ENCODE measurements at regions not wholly inside any gene's neighbourhood (a gene's known extent, or its start where the extent isn't known, plus 50 kb on each side); places are given as distances from the start of the nearest gene placed in this dataset.
"Not testable (repeated sequence)": the region's sequence is repeated elsewhere in the genome, so short reads cannot be mapped to it uniquely, and the experiment has no call there.

GRCh38 chr3:153221748-153222162, 59.7 kb downstream of the RAP2B start:
- Histone ChIP-seq H3K36me3 (ENCODE audit: control insufficient read depth in 2 of 2, insufficient read depth in 2 of 2, low read length in 1 of 2) (no peaks in the 10 kb centered on the region), H4K20me1 (ENCODE audit: control insufficient read depth, insufficient read depth) (no peaks in the 10 kb centered on the region), H3K9ac (ENCODE audit: control insufficient read depth, insufficient read depth, low read length) (no peak overlapping the region), H3K27ac (ENCODE audit: control insufficient read depth, insufficient read depth) (no peak overlapping the region), H3K27me3 (replicated peaks in 1 of 2; ENCODE audit: control insufficient read depth in 2 of 2, insufficient read depth in 2 of 2, low read length in 1 of 2) (no peaks in the 10 kb centered on the region), H3K9me3 (replicated peaks; ENCODE audit: control insufficient read depth, insufficient read depth, low read length) (no peaks in the 10 kb centered on the region), H3K4me2 (ENCODE audit: control insufficient read depth, insufficient read depth) (peak overlapping the region; percentile 31), H3K79me2 (ENCODE audit: control insufficient read depth, insufficient read depth, low read length) (no peaks in the 10 kb centered on the region), H2AFZ (ENCODE audit: control insufficient read depth, low read depth, low read length) (peak overlapping the region; percentile 87), H3K4me3 (no peak overlapping the region; the same call in 1 of the 2 replicates), H3K4me1 (ENCODE audit: control insufficient read depth, insufficient read depth, low read length) (peaks cover 6% of the 10 kb centered on the region)
- POLR2A ChIA-PET: no interaction called here
- peak; percentile 70 for FAIRE-seq
- RAD21 ChIA-PET (ENCODE audit: unreplicated experiment): no interaction called here
- whole genome bisulfite sequencing (ENCODE audit: insufficient coverage, insufficient replicate concordance, low lambda C conversion rate, missing lambda C conversion rate): 3% methylated on average over 9 of the region's 9 CpGs
- in situ Hi-C loops (cut with MboI): no loop called here
- peak; percentile 42 for ATAC-seq
- TF ChIP-seq RUNX3 (IDR thresholded peaks at IDR 0.05; ENCODE audit: low read length): 0 out of 2 replicates have a peak, but pooled peaks have one; percentile 10
- TF ChIP-seq ASH2L (IDR thresholded peaks at IDR 0.05; ENCODE audit: borderline replicate concordance, low read depth): no peak
- SMC1A ChIA-PET (ENCODE audit: uncharacterized antibody, unreplicated experiment): no interaction called here
- intact Hi-C loops (cut with micrococcal nuclease; ENCODE audit: unreplicated experiment): no loop called here
- peak; percentile 31 for DNase-seq (ENCODE audit: low read depth, low spot score)
- CTCF ChIA-PET: no interaction called here
- BruUV-seq (replicated peaks): no TSS peak

GRCh38 chr3:153226877-153227276, 64.9 kb downstream of the RAP2B start:
- POLR2A ChIA-PET; FAIRE-seq; H3K4me3 ChIP-seq; intact Hi-C loops (cut with micrococcal nuclease; ENCODE audit: unreplicated experiment); H3K36me3 ChIP-seq (ENCODE audit: control insufficient read depth in 2 of 2, insufficient read depth in 2 of 2, low read length in 1 of 2); RAD21 ChIA-PET (ENCODE audit: unreplicated experiment); BruUV-seq (replicated peaks); H3K27ac ChIP-seq (ENCODE audit: control insufficient read depth, insufficient read depth); CTCF ChIA-PET; H3K27me3 ChIP-seq (replicated peaks in 1 of 2; ENCODE audit: control insufficient read depth in 2 of 2, insufficient read depth in 2 of 2, low read length in 1 of 2); SMC1A ChIA-PET (ENCODE audit: uncharacterized antibody, unreplicated experiment); H3K79me2 ChIP-seq (ENCODE audit: control insufficient read depth, insufficient read depth, low read length); H3K9ac ChIP-seq (ENCODE audit: control insufficient read depth, insufficient read depth, low read length); H2AFZ ChIP-seq (ENCODE audit: control insufficient read depth, low read depth, low read length); ATAC-seq; H4K20me1 ChIP-seq (ENCODE audit: control insufficient read depth, insufficient read depth); DNase-seq (ENCODE audit: low read depth, low spot score); H3K4me2 ChIP-seq (ENCODE audit: control insufficient read depth, insufficient read depth); H3K9me3 ChIP-seq (replicated peaks; ENCODE audit: control insufficient read depth, insufficient read depth, low read length); H3K4me1 ChIP-seq (ENCODE audit: control insufficient read depth, insufficient read depth, low read length); in situ Hi-C loops (cut with MboI): not testable (repeated sequence)
- WGBS (ENCODE audit: insufficient coverage, insufficient replicate concordance, low lambda C conversion rate, missing lambda C conversion rate): 69% methylated on average over 5 of the region's 5 CpGs

GRCh38 chr3:153230427-153230826, 68.4 kb downstream of the RAP2B start:
- H3K4me2 ChIP-seq (ENCODE audit: control insufficient read depth, insufficient read depth); POLR2A ChIA-PET; H3K9me3 ChIP-seq (replicated peaks; ENCODE audit: control insufficient read depth, insufficient read depth, low read length); H4K20me1 ChIP-seq (ENCODE audit: control insufficient read depth, insufficient read depth); DNase-seq (ENCODE audit: low read depth, low spot score); H3K36me3 ChIP-seq (ENCODE audit: control insufficient read depth in 2 of 2, insufficient read depth in 2 of 2, low read length in 1 of 2); BruUV-seq (replicated peaks); intact Hi-C loops (cut with micrococcal nuclease; ENCODE audit: unreplicated experiment); H3K27me3 ChIP-seq (replicated peaks in 1 of 2; ENCODE audit: control insufficient read depth in 2 of 2, insufficient read depth in 2 of 2, low read length in 1 of 2); H3K4me3 ChIP-seq; H3K79me2 ChIP-seq (ENCODE audit: control insufficient read depth, insufficient read depth, low read length); in situ Hi-C loops (cut with MboI); FAIRE-seq; SMC1A ChIA-PET (ENCODE audit: uncharacterized antibody, unreplicated experiment); ATAC-seq; H3K9ac ChIP-seq (ENCODE audit: control insufficient read depth, insufficient read depth, low read length); RAD21 ChIA-PET (ENCODE audit: unreplicated experiment); CTCF ChIA-PET; H3K27ac ChIP-seq (ENCODE audit: control insufficient read depth, insufficient read depth); H2AFZ ChIP-seq (ENCODE audit: control insufficient read depth, low read depth, low read length); H3K4me1 ChIP-seq (ENCODE audit: control insufficient read depth, insufficient read depth, low read length): not testable (repeated sequence)
- WGBS (ENCODE audit: insufficient coverage, insufficient replicate concordance, low lambda C conversion rate, missing lambda C conversion rate): 51% methylated on average over 8 of the region's 8 CpGs

GRCh38 chr3:153231245-153231644, 69.2 kb downstream of the RAP2B start:
- DNase-seq (ENCODE audit: low read depth, low spot score); ATAC-seq; H3K9me3 ChIP-seq (replicated peaks; ENCODE audit: control insufficient read depth, insufficient read depth, low read length); BruUV-seq (replicated peaks); H3K4me1 ChIP-seq (ENCODE audit: control insufficient read depth, insufficient read depth, low read length); H3K9ac ChIP-seq (ENCODE audit: control insufficient read depth, insufficient read depth, low read length); SMC1A ChIA-PET (ENCODE audit: uncharacterized antibody, unreplicated experiment); FAIRE-seq; H3K79me2 ChIP-seq (ENCODE audit: control insufficient read depth, insufficient read depth, low read length); H4K20me1 ChIP-seq (ENCODE audit: control insufficient read depth, insufficient read depth); H3K27me3 ChIP-seq (replicated peaks in 1 of 2; ENCODE audit: control insufficient read depth in 2 of 2, insufficient read depth in 2 of 2, low read length in 1 of 2); CTCF ChIA-PET; H3K4me3 ChIP-seq; RAD21 ChIA-PET (ENCODE audit: unreplicated experiment); H3K36me3 ChIP-seq (ENCODE audit: control insufficient read depth in 2 of 2, insufficient read depth in 2 of 2, low read length in 1 of 2); intact Hi-C loops (cut with micrococcal nuclease; ENCODE audit: unreplicated experiment); in situ Hi-C loops (cut with MboI); H3K4me2 ChIP-seq (ENCODE audit: control insufficient read depth, insufficient read depth); POLR2A ChIA-PET; H2AFZ ChIP-seq (ENCODE audit: control insufficient read depth, low read depth, low read length); H3K27ac ChIP-seq (ENCODE audit: control insufficient read depth, insufficient read depth): not testable (repeated sequence)
- WGBS (ENCODE audit: insufficient coverage, insufficient replicate concordance, low lambda C conversion rate, missing lambda C conversion rate): 8% methylated on average over 2 of the region's 3 CpGs

Data from GM12878 (cell line).